Memory B cell (primary cell): ENCODE measurements at regions not wholly inside any gene's neighbourhood (a gene's known extent, or its start where the extent isn't known, plus 50 kb on each side); places are given as distances from the start of the nearest gene placed in this dataset.
A peak's percentile ranks its signal among the peaks of the same experiment; 100 is the strongest.

ENCODE experiments used
- ATAC-seq: fragments of 150-1000 bp; cut with Tn5 transposase; 2 replicates; pipeline ENCODE4 v1.10.0; 2021; ENCODE audit warnings: low read depth, mild to moderate bottlenecking, moderate library complexity
- DNase-seq, 2 donors: peaks; one replicate each; pipeline ENCODE4 v3.0.0; 2022; ENCODE audit warnings: low spot score in 2 of 2
- H3K27ac Mint-ChIP-seq: one replicate; pipeline ENCODE4 v1.8.0; 2022; ENCODE audit warnings: mild to moderate bottlenecking, moderate library complexity, mixed read lengths
- H3K27me3 Mint-ChIP-seq: one replicate; pipeline ENCODE4 v1.8.0; 2022; ENCODE audit warnings: mixed read lengths
- H3K36me3 Mint-ChIP-seq: one replicate; pipeline ENCODE4 v1.8.0; 2022; ENCODE audit warnings: mild to moderate bottlenecking, mixed read lengths
- H3K4me1 Mint-ChIP-seq: one replicate; pipeline ENCODE4 v1.8.0; 2022; ENCODE audit warnings: mixed read lengths
- H3K4me3 Mint-ChIP-seq: one replicate; pipeline ENCODE4 v1.8.0; 2022; ENCODE audit warnings: mild to moderate bottlenecking, moderate library complexity, mixed read lengths
- H3K9me3 Mint-ChIP-seq: one replicate; pipeline ENCODE4 v1.8.0; 2022; ENCODE audit warnings: mixed read lengths

GRCh38 chr6:150711061-150711460 is 111.4 kb downstream of the PLEKHG1 start:
- peak overlapping the region; percentile 9 for H3K27ac Mint-ChIP-seq
- no peaks in the 10 kb centered on the region for H3K27me3 Mint-ChIP-seq
- peaks cover 19% of the 10 kb centered on the region for H3K36me3 Mint-ChIP-seq
- peaks cover 33% of the 10 kb centered on the region for H3K4me1 Mint-ChIP-seq
- no peak overlapping the region for H3K4me3 Mint-ChIP-seq
- no peaks in the 10 kb centered on the region for H3K9me3 Mint-ChIP-seq
- DNase-seq (no peak), ATAC-seq (no peak)

GRCh38 chr6:150711584-150712504 is 112.2 kb downstream of the PLEKHG1 start:
- H3K27ac Mint-ChIP-seq: peak overlapping the region; percentile 9

GRCh38 chr6:150712505-150713252 is 113.0 kb downstream of the PLEKHG1 start:
- peaks cover 25% of the 10 kb centered on the region for H3K36me3 Mint-ChIP-seq
- DNase-seq: no peak
- peaks cover 33% of the 10 kb centered on the region for H3K4me1 Mint-ChIP-seq
- H3K9me3 Mint-ChIP-seq: no peaks in the 10 kb centered on the region
- H3K27ac Mint-ChIP-seq: peak overlapping the region; percentile 32
- no peaks in the 10 kb centered on the region for H3K27me3 Mint-ChIP-seq
- H3K4me3 Mint-ChIP-seq: no peak overlapping the region
- ATAC-seq: no peak

More at GRCh38 chr6:150711584-150712504, 112.2 kb downstream of the PLEKHG1 start:
- ATAC-seq (no peak), DNase-seq (no peak)
- Mint-ChIP-seq H3K36me3 (peaks cover 23% of the 10 kb centered on the region), H3K27me3 (no peaks in the 10 kb centered on the region), H3K9me3 (no peaks in the 10 kb centered on the region), H3K4me3 (no peak overlapping the region), H3K4me1 (peaks cover 37% of the 10 kb centered on the region)

DNA sequence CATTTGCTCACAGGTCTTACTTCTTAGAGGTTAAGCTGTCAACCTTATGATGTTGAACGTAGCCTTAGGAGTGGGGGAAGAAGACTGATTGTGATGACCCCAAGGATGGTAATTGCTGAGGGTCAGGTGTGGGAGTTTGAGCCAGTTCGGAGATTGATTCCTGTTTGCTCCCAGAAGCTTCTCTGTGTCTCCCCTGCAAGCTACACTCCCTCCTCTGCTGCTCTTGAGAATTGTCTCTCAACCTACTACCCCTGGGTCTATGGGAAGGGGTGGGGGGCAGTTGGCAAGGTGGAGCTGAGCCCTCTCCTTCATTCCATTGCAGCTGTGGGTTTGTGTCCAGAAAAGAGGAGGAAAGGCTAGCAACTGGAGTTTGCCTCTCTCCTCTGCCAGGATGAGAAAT is 113.8 kb downstream of the PLEKHG1 start:
- no peak overlapping the region for H3K27ac Mint-ChIP-seq
- no peaks in the 10 kb centered on the region for H3K9me3 Mint-ChIP-seq
- H3K27me3 Mint-ChIP-seq: no peaks in the 10 kb centered on the region
- H3K4me1 Mint-ChIP-seq: peaks cover 26% of the 10 kb centered on the region
- peaks cover 22% of the 10 kb centered on the region for H3K36me3 Mint-ChIP-seq
- DNase-seq: no peak
- no peak overlapping the region for H3K4me3 Mint-ChIP-seq
- no peak for ATAC-seq

- Mint-ChIP-seq H3K9me3 (no peaks in the 10 kb centered on the region), H3K4me1 (peaks cover 30% of the 10 kb centered on the region), H3K27ac (no peak overlapping the region), H3K36me3 (peaks cover 24% of the 10 kb centered on the region), H3K4me3 (no peak overlapping the region), H3K27me3 (no peaks in the 10 kb centered on the region)
- DNase-seq (no peak), ATAC-seq (no peak)
Observed at GRCh38 chr6:150713931-150714330, 114.2 kb downstream of the PLEKHG1 start.

DNA sequence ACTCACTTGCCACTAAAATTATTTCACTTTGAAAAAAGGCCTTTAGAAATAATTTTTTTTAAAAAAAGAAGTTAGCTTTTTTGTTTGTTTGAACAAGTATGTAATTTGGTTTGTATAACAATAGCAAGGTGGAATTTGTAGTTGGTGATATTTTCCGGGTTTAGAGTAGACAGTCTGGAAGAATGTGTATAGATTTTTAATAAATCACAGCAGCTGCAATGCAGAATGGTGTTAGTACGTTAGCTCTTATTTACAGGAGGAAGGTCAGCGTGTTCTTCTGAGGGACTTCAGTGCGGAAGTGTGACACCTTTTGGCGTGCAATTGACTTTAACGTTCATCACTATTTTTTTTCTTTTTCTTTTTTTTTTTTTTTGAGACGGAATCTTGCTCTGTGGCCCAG is 115.4 kb downstream of the PLEKHG1 start:
- no peak overlapping the region for H3K4me3 Mint-ChIP-seq
- peaks cover 24% of the 10 kb centered on the region for H3K36me3 Mint-ChIP-seq
- no peak for ATAC-seq
- DNase-seq: no peak
- no peak overlapping the region for H3K27ac Mint-ChIP-seq
- H3K9me3 Mint-ChIP-seq: no peaks in the 10 kb centered on the region
- no peaks in the 10 kb centered on the region for H3K27me3 Mint-ChIP-seq
- H3K4me1 Mint-ChIP-seq: peaks cover 37% of the 10 kb centered on the region

- Mint-ChIP-seq H3K4me3 (no peak overlapping the region), H3K36me3 (peaks cover 17% of the 10 kb centered on the region), H3K4me1 (peaks cover 41% of the 10 kb centered on the region), H3K27ac (no peak overlapping the region), H3K9me3 (no peaks in the 10 kb centered on the region), H3K27me3 (no peaks in the 10 kb centered on the region)
- ATAC-seq (no peak), DNase-seq (no peak)
Observed at GRCh38 chr6:150717419-150717818, 117.7 kb downstream of the PLEKHG1 start.

DNA sequence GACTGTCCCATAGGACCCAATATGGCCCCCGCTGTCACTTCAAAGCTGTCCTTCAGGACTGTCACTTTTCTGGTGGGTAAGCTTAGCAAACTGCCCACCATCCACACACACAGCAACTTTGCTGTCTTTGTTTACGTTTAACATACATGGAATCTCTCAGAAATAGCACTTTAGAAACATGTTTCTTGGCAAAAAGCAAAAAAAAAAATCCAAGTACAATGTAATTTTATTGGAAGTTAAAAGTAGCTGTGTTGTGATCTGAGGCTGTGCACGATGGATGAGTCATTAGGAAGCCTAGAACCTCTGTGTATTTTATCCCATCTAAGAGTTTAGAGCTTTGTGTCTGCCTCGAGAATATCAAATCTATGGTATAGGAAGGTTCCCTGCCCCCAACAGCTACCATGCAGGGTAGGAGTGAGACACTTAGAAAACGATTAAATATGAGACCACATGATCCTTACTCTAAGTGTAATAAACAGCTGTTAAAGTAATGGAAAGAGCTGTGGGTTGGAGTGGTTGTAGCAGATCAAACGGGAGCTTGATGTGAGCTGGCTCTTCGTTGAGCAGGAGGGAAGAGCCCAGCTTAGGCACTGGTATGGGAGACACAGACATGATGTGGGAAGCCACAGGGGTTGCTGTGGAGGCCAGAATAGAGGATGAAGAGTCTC is 119.5 kb downstream of the PLEKHG1 start:
- H3K9me3 Mint-ChIP-seq: no peaks in the 10 kb centered on the region
- DNase-seq: no peak
- no peak overlapping the region for H3K4me3 Mint-ChIP-seq
- ATAC-seq: no peak
- peaks cover 42% of the 10 kb centered on the region for H3K4me1 Mint-ChIP-seq
- H3K27ac Mint-ChIP-seq: peak overlapping the region; percentile 33
- peaks cover 18% of the 10 kb centered on the region for H3K36me3 Mint-ChIP-seq
- no peaks in the 10 kb centered on the region for H3K27me3 Mint-ChIP-seq

DNA sequence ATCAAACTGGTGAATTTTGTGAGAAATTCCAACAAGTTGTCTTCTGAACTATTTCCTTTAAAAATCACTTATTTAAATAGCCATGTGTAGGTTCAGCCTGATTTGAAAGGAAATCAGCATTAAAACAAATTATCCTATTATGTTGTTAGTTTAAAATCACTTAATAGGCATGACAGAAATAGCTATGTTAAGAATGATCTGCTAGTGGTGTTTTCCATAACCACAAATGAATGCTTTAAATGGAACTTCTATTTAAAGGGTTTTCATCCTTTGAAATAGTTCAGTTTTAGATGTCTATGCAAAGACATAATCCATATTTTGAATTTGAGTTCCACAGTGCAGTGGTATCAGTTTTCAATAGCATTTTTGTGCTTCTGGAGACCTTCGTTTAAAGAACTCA is 120.1 kb downstream of the PLEKHG1 start:
- Mint-ChIP-seq H3K4me3 (no peak overlapping the region), H3K36me3 (peaks cover 18% of the 10 kb centered on the region), H3K4me1 (peaks cover 42% of the 10 kb centered on the region), H3K9me3 (no peaks in the 10 kb centered on the region), H3K27ac (peak overlapping the region; percentile 33), H3K27me3 (no peaks in the 10 kb centered on the region)
- ATAC-seq (no peak), DNase-seq (no peak)

DNA sequence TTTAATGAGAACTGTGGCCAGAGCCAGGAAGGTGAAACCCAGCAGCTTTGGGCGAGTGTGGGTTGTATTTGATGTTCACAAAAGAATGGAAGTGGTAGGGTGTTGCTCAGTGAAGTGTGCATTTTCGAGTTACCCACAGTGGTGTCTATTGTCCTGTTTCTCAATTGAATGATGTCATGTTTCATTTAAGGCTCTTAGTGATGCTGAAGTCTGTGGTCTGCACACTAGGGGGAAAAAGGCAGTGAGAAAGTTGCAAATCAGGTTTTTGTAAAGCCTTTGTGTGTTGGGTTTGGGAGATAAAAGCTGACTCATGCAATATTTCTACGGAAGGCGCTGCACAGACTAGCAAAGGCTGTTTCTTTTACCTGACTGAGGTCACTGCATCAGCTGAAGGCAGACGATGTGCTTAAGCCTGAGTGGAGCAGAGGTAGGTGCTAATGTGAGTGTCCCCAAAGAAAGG is 121.1 kb downstream of the PLEKHG1 start:
- Mint-ChIP-seq H3K9me3 (no peaks in the 10 kb centered on the region), H3K36me3 (peaks cover 19% of the 10 kb centered on the region), H3K4me3 (peak overlapping the region; percentile 8), H3K4me1 (peaks cover 49% of the 10 kb centered on the region), H3K27ac (peak overlapping the region; percentile 77), H3K27me3 (no peaks in the 10 kb centered on the region)
- DNase-seq (peak; percentile 39 to 55), ATAC-seq (peak; percentile 99)

GRCh38 chr6:150721418-150722266 is 122.0 kb downstream of the PLEKHG1 start:
- Mint-ChIP-seq H3K4me1 (peaks cover 47% of the 10 kb centered on the region), H3K27ac (peak overlapping the region; percentile 77)

GRCh38 chr6:150722614-150723344 is 123.1 kb downstream of the PLEKHG1 start:
- Mint-ChIP-seq H3K4me3 (no peak overlapping the region), H3K4me1 (peaks cover 50% of the 10 kb centered on the region), H3K27me3 (no peaks in the 10 kb centered on the region), H3K36me3 (peaks cover 17% of the 10 kb centered on the region), H3K27ac (peak overlapping the region; percentile 43), H3K9me3 (no peaks in the 10 kb centered on the region)
- ATAC-seq (no peak), DNase-seq (no peak)

More at GRCh38 chr6:150721418-150722266, 122.0 kb downstream of the PLEKHG1 start:
- Mint-ChIP-seq H3K4me3 (no peak overlapping the region), H3K36me3 (peaks cover 16% of the 10 kb centered on the region), H3K9me3 (no peaks in the 10 kb centered on the region), H3K27me3 (no peaks in the 10 kb centered on the region)
- no peak for DNase-seq
- ATAC-seq: no peak

DNA sequence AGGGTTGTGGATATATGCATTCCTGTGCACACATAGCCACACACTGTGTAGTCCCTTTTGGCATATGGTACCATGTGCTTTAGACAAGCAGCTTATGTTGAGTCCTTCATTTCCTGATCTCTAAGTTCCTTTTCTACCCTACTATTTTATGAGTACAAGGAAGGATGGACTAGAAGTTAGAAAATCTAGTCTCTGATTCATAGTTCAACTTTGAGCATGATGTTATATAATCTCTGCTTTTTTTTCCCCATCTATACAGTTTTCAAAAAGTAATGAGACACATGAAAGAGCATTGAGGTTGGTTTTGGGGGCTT is 123.6 kb downstream of the PLEKHG1 start:
- H3K36me3 Mint-ChIP-seq: peaks cover 17% of the 10 kb centered on the region
- no peak for ATAC-seq
- no peaks in the 10 kb centered on the region for H3K27me3 Mint-ChIP-seq
- peaks cover 50% of the 10 kb centered on the region for H3K4me1 Mint-ChIP-seq
- no peak overlapping the region for H3K4me3 Mint-ChIP-seq
- peak overlapping the region; percentile 43 for H3K27ac Mint-ChIP-seq
- DNase-seq: no peak
- H3K9me3 Mint-ChIP-seq: no peaks in the 10 kb centered on the region
